ENCODE measurements at regions not wholly inside any gene's neighbourhood (a gene's known extent, or its start where the extent isn't known, plus 50 kb on each side); places are given as distances from the start of the nearest gene placed in this dataset.

DNA sequence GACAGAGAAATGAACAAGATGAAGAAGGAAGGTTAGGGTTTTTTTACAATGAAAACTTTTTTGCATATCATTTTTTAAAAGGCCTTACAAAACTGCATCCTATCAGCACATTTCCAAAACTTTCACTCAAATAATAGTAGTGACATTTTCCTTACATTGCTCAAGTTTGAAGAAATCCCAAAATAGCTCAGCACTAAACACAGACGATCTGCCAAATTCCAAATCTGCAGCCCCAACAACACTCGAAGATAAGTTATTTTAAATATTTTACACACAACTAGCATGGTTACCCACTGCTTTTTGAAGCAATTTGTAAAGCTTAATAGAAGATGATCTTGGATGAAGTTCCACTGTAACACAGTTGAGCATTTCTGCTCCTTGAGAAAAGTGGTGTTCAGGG is 535.6 kb upstream of the ALCAM start:
- Histone ChIP-seq H2BK5ac (ENCODE audit: insufficient read length, low read length) (no peak overlapping the region), H2BK20ac (ENCODE audit: low read depth, low read length, poor library complexity, severe bottlenecking) (no peak overlapping the region), H3K27me3 (ENCODE audit: insufficient read depth, low read length) (no peaks in the 10 kb centered on the region), H3K9me3 (ENCODE audit: control insufficient read depth, low read depth, low read length) (no peaks in the 10 kb centered on the region), H3K56ac (ENCODE audit: insufficient read length, low read depth, low read length) (no peak overlapping the region), H4K5ac (ENCODE audit: insufficient read length, low read depth, low read length) (no peak overlapping the region), H3T11ph (ENCODE audit: low read length) (no peak overlapping the region), H4K91ac (ENCODE audit: insufficient read length, low read depth, low read length) (no peak overlapping the region), H2BK15ac (ENCODE audit: low read depth, low read length) (no peak overlapping the region), H3K18ac (ENCODE audit: insufficient read length, low read depth, low read length) (no peak overlapping the region), H3K14ac (ENCODE audit: insufficient read depth, low read length) (no peak overlapping the region), H2BK12ac (ENCODE audit: insufficient read length, low read depth, low read length) (no peak overlapping the region), H3K27ac (ENCODE audit: insufficient read length, low read depth, low read length) (no peak overlapping the region), H3K4me1 (ENCODE audit: insufficient read depth, low read length) (no peaks in the 10 kb centered on the region; the same call in 1 of the 2 replicates), H3K79me1 (ENCODE audit: insufficient read depth, low read depth, low read length, poor library complexity, severe bottlenecking) (no peaks in the 10 kb centered on the region), H4K20me1 (ENCODE audit: control insufficient read depth, insufficient read depth, insufficient read length) (no peaks in the 10 kb centered on the region), H2BK120ac (ENCODE audit: low read depth, low read length, poor library complexity, severe bottlenecking) (no peak overlapping the region), H3K23ac (ENCODE audit: insufficient read length, low read depth, low read length) (no peak overlapping the region), H3K79me2 (ENCODE audit: insufficient read depth, low read length) (no peaks in the 10 kb centered on the region), H3K4me2 (ENCODE audit: insufficient read depth, insufficient read length, low read length) (no peak overlapping the region), H3K4ac (ENCODE audit: low read depth, low read length) (no peak overlapping the region), H3K9ac (ENCODE audit: extremely low read depth, insufficient read length, low read length) (no peak overlapping the region), H3K23me2 (ENCODE audit: insufficient read length, low read depth, low read length, poor library complexity, severe bottlenecking) (no peaks in the 10 kb centered on the region), H2AK5ac (ENCODE audit: insufficient read length, low read length) (no peak overlapping the region), H4K8ac (replicated peaks; ENCODE audit: insufficient read length, low read depth, low read length) (no peak overlapping the region), H2AFZ (ENCODE audit: low read length) (no peak overlapping the region)
- Mint-ChIP-seq H3K4me1 (peaks cover 18 to 27% of the 10 kb centered on the region in 2 experiments), H3K27me3 (ENCODE audit: low read depth) (no peaks in the 10 kb centered on the region), H3K9me3 (no peaks in the 10 kb centered on the region), H3K27ac (no peak overlapping the region; a peak in 1 of 7 replicates), H3K36me3 (ENCODE audit: insufficient read depth in 1 of 3, low read depth in 3 of 3) (no peaks in the 10 kb centered on the region; a peak in 1 of 7 replicates), H3K4me3 (no peak overlapping the region)
- WGBS (ENCODE audit: extremely low coverage, insufficient read length, low lambda C conversion rate), result no CpG with 5 or more reads among the region's 2 CpGs
- TF ChIP-seq, protein P1, sequence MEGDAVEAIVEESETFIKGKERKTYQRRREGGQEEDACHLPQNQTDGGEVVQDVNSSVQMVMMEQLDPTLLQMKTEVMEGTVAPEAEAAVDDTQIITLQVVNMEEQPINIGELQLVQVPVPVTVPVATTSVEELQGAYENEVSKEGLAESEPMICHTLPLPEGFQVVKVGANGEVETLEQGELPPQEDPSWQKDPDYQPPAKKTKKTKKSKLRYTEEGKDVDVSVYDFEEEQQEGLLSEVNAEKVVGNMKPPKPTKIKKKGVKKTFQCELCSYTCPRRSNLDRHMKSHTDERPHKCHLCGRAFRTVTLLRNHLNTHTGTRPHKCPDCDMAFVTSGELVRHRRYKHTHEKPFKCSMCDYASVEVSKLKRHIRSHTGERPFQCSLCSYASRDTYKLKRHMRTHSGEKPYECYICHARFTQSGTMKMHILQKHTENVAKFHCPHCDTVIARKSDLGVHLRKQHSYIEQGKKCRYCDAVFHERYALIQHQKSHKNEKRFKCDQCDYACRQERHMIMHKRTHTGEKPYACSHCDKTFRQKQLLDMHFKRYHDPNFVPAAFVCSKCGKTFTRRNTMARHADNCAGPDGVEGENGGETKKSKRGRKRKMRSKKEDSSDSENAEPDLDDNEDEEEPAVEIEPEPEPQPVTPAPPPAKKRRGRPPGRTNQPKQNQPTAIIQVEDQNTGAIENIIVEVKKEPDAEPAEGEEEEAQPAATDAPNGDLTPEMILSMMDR (conservative IDR thresholded peaks at IDR 0.05), result no peak
- DNase-seq, result no peak
